DND-41 (cell line): ENCODE measurements at regions not wholly inside any gene's neighbourhood (a gene's known extent, or its start where the extent isn't known, plus 50 kb on each side); places are given as distances from the start of the nearest gene placed in this dataset.

Experiments
- EZH2 ChIP-seq: IDR thresholded peaks from 3 replicates; pipeline ENCODE4 v1.6.1; 2012; ENCODE audit warnings: borderline replicate concordance, low read depth, mild to moderate bottlenecking, moderate library complexity, low read length, inconsistent platforms; ENCODE audit not compliant: severe bottlenecking
- TF ChIP-seq, protein P1 (sequence below): IDR thresholded peaks from 2 replicates; pipeline ENCODE4 v1.5.1; 2012; ENCODE audit warnings: borderline replicate concordance, low read length, moderate library complexity, mild to moderate bottlenecking; ENCODE audit not compliant: poor library complexity, severe bottlenecking; ENCODE audit errors: extremely low read depth

DNA sequence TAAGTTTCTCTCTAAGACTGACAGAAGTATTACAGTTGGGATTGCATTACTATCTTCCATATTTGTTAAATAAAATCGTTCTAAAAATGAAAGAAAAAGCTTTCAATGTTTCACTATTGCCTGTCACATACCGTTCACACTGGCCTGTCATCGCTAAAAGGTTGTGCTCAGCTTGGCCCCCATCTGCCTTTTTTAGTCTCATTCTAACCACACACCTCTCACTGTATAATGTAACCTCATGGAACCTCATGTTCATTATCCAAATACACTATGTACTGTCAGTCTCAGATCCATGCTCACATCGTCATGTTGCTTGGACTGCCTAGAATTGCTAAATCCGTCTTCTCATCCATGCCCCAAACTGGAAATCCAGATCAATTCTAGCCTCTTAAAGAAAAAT lies 637.8 kb upstream of the ROBO1 start:
- TF ChIP-seq EZH2 = no peak
- TF ChIP-seq, protein P1, sequence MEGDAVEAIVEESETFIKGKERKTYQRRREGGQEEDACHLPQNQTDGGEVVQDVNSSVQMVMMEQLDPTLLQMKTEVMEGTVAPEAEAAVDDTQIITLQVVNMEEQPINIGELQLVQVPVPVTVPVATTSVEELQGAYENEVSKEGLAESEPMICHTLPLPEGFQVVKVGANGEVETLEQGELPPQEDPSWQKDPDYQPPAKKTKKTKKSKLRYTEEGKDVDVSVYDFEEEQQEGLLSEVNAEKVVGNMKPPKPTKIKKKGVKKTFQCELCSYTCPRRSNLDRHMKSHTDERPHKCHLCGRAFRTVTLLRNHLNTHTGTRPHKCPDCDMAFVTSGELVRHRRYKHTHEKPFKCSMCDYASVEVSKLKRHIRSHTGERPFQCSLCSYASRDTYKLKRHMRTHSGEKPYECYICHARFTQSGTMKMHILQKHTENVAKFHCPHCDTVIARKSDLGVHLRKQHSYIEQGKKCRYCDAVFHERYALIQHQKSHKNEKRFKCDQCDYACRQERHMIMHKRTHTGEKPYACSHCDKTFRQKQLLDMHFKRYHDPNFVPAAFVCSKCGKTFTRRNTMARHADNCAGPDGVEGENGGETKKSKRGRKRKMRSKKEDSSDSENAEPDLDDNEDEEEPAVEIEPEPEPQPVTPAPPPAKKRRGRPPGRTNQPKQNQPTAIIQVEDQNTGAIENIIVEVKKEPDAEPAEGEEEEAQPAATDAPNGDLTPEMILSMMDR = no peak
